ENCODE measurements at regions not wholly inside any gene's neighbourhood (a gene's known extent, or its start where the extent isn't known, plus 50 kb on each side); places are given as distances from the start of the nearest gene placed in this dataset.

- H3K36me3 ChIP-seq = no peaks in the 10 kb centered on the region
- intact Hi-C loops (cut with DNase I) = loop anchor here (5.0 kb wide), 1 partner anchor 148 kb away; no protein-coding TSS in a partner anchor
- H3K9me3 ChIP-seq = no peaks in the 10 kb centered on the region
- H3K27ac ChIP-seq = peak overlapping the region; percentile 71
- no peak overlapping the region for H3K4me3 ChIP-seq
- no peak for DNase-seq (ENCODE audit: extremely low spot score in 2 of 2)
- H3K4me1 ChIP-seq = peaks cover 31% of the 10 kb centered on the region
- TF ChIP-seq POLR2AphosphoS5 (IDR thresholded peaks at IDR 0.05; ENCODE audit: insufficient read depth in 1 of 2, low read depth in 1 of 2) (no peak), POLR2A (IDR thresholded peaks at IDR 0.05) (no peak), CTCF (IDR thresholded peaks at IDR 0.05) (no peak)
- no peaks in the 10 kb centered on the region for H3K27me3 ChIP-seq
These were observed 227.1 kb upstream of the DMRT1 start for GRCh38 chr9:614431-614830.

GRCh38 chr9:615756-616155 is 225.7 kb upstream of the DMRT1 start:
- Histone ChIP-seq H3K36me3 (no peaks in the 10 kb centered on the region), H3K27ac (peak overlapping the region; percentile 2), H3K4me3 (no peak overlapping the region), H3K4me1 (peaks cover 31% of the 10 kb centered on the region), H3K27me3 (no peaks in the 10 kb centered on the region), H3K9me3 (no peaks in the 10 kb centered on the region)
- no peak for DNase-seq (ENCODE audit: extremely low spot score in 2 of 2)
- no peak for TF ChIP-seq POLR2A (IDR thresholded peaks at IDR 0.05)
- no peak for TF ChIP-seq POLR2AphosphoS5 (IDR thresholded peaks at IDR 0.05; ENCODE audit: insufficient read depth in 1 of 2, low read depth in 1 of 2)
- TF ChIP-seq CTCF (IDR thresholded peaks at IDR 0.05) = no peak
- intact Hi-C loops (cut with DNase I) = no loop called here

DNA sequence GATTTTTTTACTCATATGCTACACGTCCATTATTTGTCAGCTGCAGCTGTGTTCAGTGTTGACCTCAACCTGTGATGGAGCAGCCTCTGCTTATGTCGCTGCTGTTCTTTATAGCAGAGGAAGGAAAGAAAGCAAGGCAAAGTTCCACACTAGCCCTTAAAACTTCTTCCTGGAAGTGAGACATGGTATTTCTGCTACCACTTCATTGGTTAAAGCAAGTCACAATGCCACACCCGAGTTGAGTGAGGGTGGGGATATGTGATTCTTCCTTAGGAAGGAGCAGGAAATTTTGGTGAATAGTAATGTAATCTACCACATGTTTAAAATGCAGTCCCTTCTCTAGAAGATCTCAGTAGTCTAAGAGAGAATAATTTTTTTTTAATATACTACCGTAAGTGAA is 224.8 kb upstream of the DMRT1 start:
- TF ChIP-seq POLR2AphosphoS5 (IDR thresholded peaks at IDR 0.05; ENCODE audit: insufficient read depth in 1 of 2, low read depth in 1 of 2) = no peak
- TF ChIP-seq CTCF (IDR thresholded peaks at IDR 0.05) = no peak
- TF ChIP-seq POLR2A (IDR thresholded peaks at IDR 0.05) = no peak
- intact Hi-C loops (cut with DNase I) = no loop called here

GRCh38 chr9:617445-618085 is 223.9 kb upstream of the DMRT1 start:
- Histone ChIP-seq H3K9me3 (no peaks in the 10 kb centered on the region), H3K4me3 (no peak overlapping the region), H3K27ac (peak overlapping the region; percentile 12), H3K36me3 (no peaks in the 10 kb centered on the region), H3K4me1 (peaks cover 35% of the 10 kb centered on the region), H3K27me3 (no peaks in the 10 kb centered on the region)
- DNase-seq (ENCODE audit: extremely low spot score in 2 of 2) = no peak
- TF ChIP-seq POLR2AphosphoS5 (IDR thresholded peaks at IDR 0.05; ENCODE audit: insufficient read depth in 1 of 2, low read depth in 1 of 2) = no peak
- intact Hi-C loops (cut with DNase I) = no loop called here

More for the DNA sequence above, 224.8 kb upstream of the DMRT1 start:
- Histone ChIP-seq H3K4me3 (no peak overlapping the region), H3K27me3 (no peaks in the 10 kb centered on the region), H3K27ac (peak overlapping the region; percentile 12), H3K36me3 (no peaks in the 10 kb centered on the region), H3K9me3 (no peaks in the 10 kb centered on the region), H3K4me1 (peaks cover 35% of the 10 kb centered on the region)
- no peak for DNase-seq (ENCODE audit: extremely low spot score in 2 of 2)

- Histone ChIP-seq H3K4me1 (peaks cover 35% of the 10 kb centered on the region), H3K27me3 (no peaks in the 10 kb centered on the region), H3K4me3 (no peak overlapping the region), H3K36me3 (no peaks in the 10 kb centered on the region), H3K27ac (no peak overlapping the region), H3K9me3 (no peaks in the 10 kb centered on the region)
- TF ChIP-seq CTCF (IDR thresholded peaks at IDR 0.05) = no peak
- TF ChIP-seq POLR2AphosphoS5 (IDR thresholded peaks at IDR 0.05; ENCODE audit: insufficient read depth in 1 of 2, low read depth in 1 of 2) = no peak
- no peak for TF ChIP-seq POLR2A (IDR thresholded peaks at IDR 0.05)
- no peak for DNase-seq (ENCODE audit: extremely low spot score in 2 of 2)
- intact Hi-C loops (cut with DNase I) = no loop called here
These were observed 223.0 kb upstream of the DMRT1 start for GRCh38 chr9:618478-618877.
